Loucy (cell line): ENCODE measurements at regions not wholly inside any gene's neighbourhood (a gene's known extent, or its start where the extent isn't known, plus 50 kb on each side); places are given as distances from the start of the nearest gene placed in this dataset.

Experiments
- H2AFZ ChIP-seq: fragments of 200-600 bp; sonication (generic); 2 replicates; pipeline ENCODE4 v1.6.0; 2016; ENCODE audit warnings: antibody characterized with exemption, mild to moderate bottlenecking, low read length, moderate library complexity
- H3F3A ChIP-seq: fragments of 200-600 bp; 2 replicates; pipeline ENCODE4 v1.6.0; 2016; ENCODE audit warnings: antibody characterized with exemption, low read depth, mild to moderate bottlenecking
- H3K27me3 ChIP-seq: fragments of 200-600 bp; sonication (generic); 2 replicates; pipeline ENCODE4 v1.6.1; 2014; ENCODE audit warnings: low read length, mild to moderate bottlenecking; ENCODE audit not compliant: insufficient read depth, poor library complexity, severe bottlenecking
- H3K36me3 ChIP-seq: fragments of 200-600 bp; sonication (generic); 2 replicates; pipeline ENCODE4 v1.6.1; 2016; ENCODE audit warnings: low read length; ENCODE audit not compliant: insufficient read depth
- H3K4me1 ChIP-seq: fragments of 200-600 bp; sonication (generic); 2 replicates; pipeline ENCODE4 v1.5.1; 2014; ENCODE audit warnings: low read length, mild to moderate bottlenecking; ENCODE audit not compliant: insufficient read depth, poor library complexity, severe bottlenecking
- H3K4me2 ChIP-seq: fragments of 200-600 bp; sonication (generic); 2 replicates; pipeline ENCODE4 v1.6.0; 2014; ENCODE audit warnings: antibody characterized with exemption, low read length, low read depth, mild to moderate bottlenecking; ENCODE audit not compliant: poor library complexity, severe bottlenecking
- H3K4me3 ChIP-seq: fragments of 200-600 bp; sonication (generic); 2 replicates; pipeline ENCODE4 v1.5.1; 2014; ENCODE audit warnings: low read length, mild to moderate bottlenecking, mixed read lengths; ENCODE audit not compliant: poor library complexity, severe bottlenecking
- H3K79me2 ChIP-seq: fragments of 200-600 bp; sonication (generic); 2 replicates; pipeline ENCODE4 v1.6.1; 2014; ENCODE audit warnings: low read length; ENCODE audit not compliant: insufficient read depth
- H3K9ac ChIP-seq: fragments of 200-600 bp; sonication (generic); 2 replicates; pipeline ENCODE4 v1.6.0; 2014; ENCODE audit warnings: mild to moderate bottlenecking, low read depth, low read length, moderate library complexity; ENCODE audit not compliant: poor library complexity, severe bottlenecking
- H3K9me2 ChIP-seq: fragments of 200-600 bp; sonication (generic); replicated peaks from 2 replicates; pipeline ENCODE4 v1.6.1; 2016; ENCODE audit warnings: low read depth, low read length, mixed read lengths
- H3K9me3 ChIP-seq: fragments of 200-600 bp; sonication (generic); 2 replicates; pipeline ENCODE4 v1.6.1; 2014; ENCODE audit warnings: mild to moderate bottlenecking, antibody characterized with exemption, low read length, low read depth; ENCODE audit not compliant: insufficient read depth
- H4K20me1 ChIP-seq: fragments of 200-600 bp; sonication (generic); 2 replicates; pipeline ENCODE4 v1.6.0; 2014; ENCODE audit warnings: antibody characterized with exemption, low read length, mild to moderate bottlenecking; ENCODE audit not compliant: insufficient read depth, poor library complexity, severe bottlenecking
- EZH2phosphoT487 ChIP-seq: fragments of 200-600 bp; IDR thresholded peaks from 2 replicates; pipeline ENCODE4 v1.6.1; 2018; ENCODE audit warnings: antibody characterized with exemption, mild to moderate bottlenecking, moderate library complexity, borderline replicate concordance
- TF ChIP-seq, protein P1 (sequence below): fragments of 200-600 bp; sonication (generic); conservative IDR thresholded peaks from 2 replicates; pipeline ENCODE4 v1.5.1; 2014; ENCODE audit warnings: mild to moderate bottlenecking, antibody characterized with exemption, low read length

GRCh38 chr12:105766029-105766428 is 372.7 kb downstream of the NUAK1 start:
- Histone ChIP-seq H3K79me2 (no peaks in the 10 kb centered on the region), H3F3A (no peaks in the 10 kb centered on the region), H4K20me1 (no peaks in the 10 kb centered on the region), H3K4me2 (no peak overlapping the region), H2AFZ (no peak overlapping the region), H3K4me1 (no peaks in the 10 kb centered on the region), H3K9ac (no peak overlapping the region), H3K9me3 (no peaks in the 10 kb centered on the region), H3K36me3 (no peaks in the 10 kb centered on the region), H3K9me2 (no peaks in the 10 kb centered on the region), H3K4me3 (no peak overlapping the region), H3K27me3 (no peaks in the 10 kb centered on the region)
- TF ChIP-seq EZH2phosphoT487 = no peak
- TF ChIP-seq, protein P1, sequence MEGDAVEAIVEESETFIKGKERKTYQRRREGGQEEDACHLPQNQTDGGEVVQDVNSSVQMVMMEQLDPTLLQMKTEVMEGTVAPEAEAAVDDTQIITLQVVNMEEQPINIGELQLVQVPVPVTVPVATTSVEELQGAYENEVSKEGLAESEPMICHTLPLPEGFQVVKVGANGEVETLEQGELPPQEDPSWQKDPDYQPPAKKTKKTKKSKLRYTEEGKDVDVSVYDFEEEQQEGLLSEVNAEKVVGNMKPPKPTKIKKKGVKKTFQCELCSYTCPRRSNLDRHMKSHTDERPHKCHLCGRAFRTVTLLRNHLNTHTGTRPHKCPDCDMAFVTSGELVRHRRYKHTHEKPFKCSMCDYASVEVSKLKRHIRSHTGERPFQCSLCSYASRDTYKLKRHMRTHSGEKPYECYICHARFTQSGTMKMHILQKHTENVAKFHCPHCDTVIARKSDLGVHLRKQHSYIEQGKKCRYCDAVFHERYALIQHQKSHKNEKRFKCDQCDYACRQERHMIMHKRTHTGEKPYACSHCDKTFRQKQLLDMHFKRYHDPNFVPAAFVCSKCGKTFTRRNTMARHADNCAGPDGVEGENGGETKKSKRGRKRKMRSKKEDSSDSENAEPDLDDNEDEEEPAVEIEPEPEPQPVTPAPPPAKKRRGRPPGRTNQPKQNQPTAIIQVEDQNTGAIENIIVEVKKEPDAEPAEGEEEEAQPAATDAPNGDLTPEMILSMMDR = no peak

GRCh38 chr12:105769486-105769885 is 369.3 kb downstream of the NUAK1 start:
- Histone ChIP-seq H3K4me3 (no peak overlapping the region), H3K4me1 (no peaks in the 10 kb centered on the region), H3K4me2 (no peak overlapping the region), H3K36me3 (no peaks in the 10 kb centered on the region), H3K9me3 (no peaks in the 10 kb centered on the region), H3F3A (no peaks in the 10 kb centered on the region), H2AFZ (no peak overlapping the region), H4K20me1 (no peaks in the 10 kb centered on the region), H3K27me3 (no peaks in the 10 kb centered on the region), H3K79me2 (no peaks in the 10 kb centered on the region), H3K9me2 (no peaks in the 10 kb centered on the region), H3K9ac (no peak overlapping the region)
- TF ChIP-seq EZH2phosphoT487 = no peak
- TF ChIP-seq, protein P1 = no peak

DNA sequence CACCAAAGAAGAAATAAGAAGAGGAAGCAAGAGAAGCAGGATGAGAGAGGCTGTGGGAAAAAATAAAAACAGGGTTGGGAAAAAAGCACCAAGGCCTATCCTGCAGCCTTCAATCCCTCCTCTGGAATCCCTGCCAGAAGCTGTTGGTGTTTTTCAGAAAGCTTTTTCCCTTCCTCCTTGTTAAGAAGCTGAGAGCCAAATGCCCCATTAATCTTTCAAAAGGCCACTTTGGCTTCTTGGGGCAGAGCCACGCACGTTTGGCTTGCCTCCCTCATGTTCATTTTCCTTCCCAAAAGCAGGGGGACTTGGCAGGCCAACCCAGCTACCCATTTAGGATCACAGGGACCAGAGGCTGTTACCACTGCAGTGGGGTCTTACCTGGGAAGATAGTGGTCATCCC is 365.3 kb downstream of the NUAK1 start:
- Histone ChIP-seq H3K9ac (no peak overlapping the region), H2AFZ (no peak overlapping the region), H3F3A (no peaks in the 10 kb centered on the region), H3K4me3 (no peak overlapping the region), H3K4me1 (no peaks in the 10 kb centered on the region), H4K20me1 (no peaks in the 10 kb centered on the region), H3K79me2 (no peaks in the 10 kb centered on the region), H3K4me2 (no peak overlapping the region), H3K27me3 (no peaks in the 10 kb centered on the region), H3K36me3 (no peaks in the 10 kb centered on the region), H3K9me2 (no peaks in the 10 kb centered on the region), H3K9me3 (no peaks in the 10 kb centered on the region)
- TF ChIP-seq, protein P1 = no peak
- no peak for TF ChIP-seq EZH2phosphoT487
